GM12878 (cell line): ENCODE measurements at regions not wholly inside any gene's neighbourhood (a gene's known extent, or its start where the extent isn't known, plus 50 kb on each side); places are given as distances from the start of the nearest gene placed in this dataset.

ENCODE experiments used
- ATAC-seq: fragments of 200-7000 bp; cut with Tn5 transposase; 3 replicates; pipeline ENCODE4 v1.9.1; 2020; ENCODE audit warnings: mild to moderate bottlenecking, moderate library complexity
- BruUV-seq: library from RNA; stranded (reverse); fragments of 400-500 nt; replicated peaks from 2 replicates; lab custom pipeline; 2021; lab: Mats Ljungman, UMichigan
- CTCF ChIA-PET: fragments of 300-600 bp; sonication (Branson Sonifier 250); formaldehyde crosslinking; extraction: SDS; loops from one replicate; lab custom pipeline; 2021; ENCODE audit warnings: inconsistent platforms; lab: Yijun Ruan, JAX
- POLR2A ChIA-PET: fragments of 350-600 bp; formaldehyde crosslinking; extraction: SDS; loops from one replicate; lab custom pipeline; 2021; ENCODE audit warnings: inconsistent platforms; lab: Charles Lee
- RAD21 ChIA-PET: fragments of 300-600 bp; sonication (Branson Sonifier 250); formaldehyde crosslinking; loops from one replicate; lab custom pipeline; 2023; ENCODE audit warnings: antibody characterized with exemption; ENCODE audit not compliant: unreplicated experiment; lab: Charles Lee
- SMC1A ChIA-PET: fragments of 300-600 bp; sonication (Branson Sonifier 250); formaldehyde crosslinking; loops from one replicate; lab custom pipeline; 2023; ENCODE audit not compliant: unreplicated experiment, uncharacterized antibody; lab: Charles Lee
- DNase-seq: peaks from one replicate; pipeline ENCODE4 v3.0.0-alpha.2; 2011; ENCODE audit warnings: low read depth, low spot score
- FAIRE-seq: peaks from 3 replicates; lab custom pipeline; 2011; peaks lifted over from hg19 to GRCh38; lab: Jason Lieb, UNC
- H2AFZ ChIP-seq: 2 replicates; pipeline ENCODE4 v1.6.0; 2011; ENCODE audit warnings: low read depth, low read length, control low read depth; ENCODE audit not compliant: control insufficient read depth
- H3K27ac ChIP-seq: 2 replicates; pipeline ENCODE4 v1.5.1; 2011; ENCODE audit warnings: control low read depth; ENCODE audit not compliant: control insufficient read depth, insufficient read depth
- H3K27me3 ChIP-seq, 2 experiments: replicated peaks in 1 of 2; 2 replicates each; pipeline versions ENCODE4 v1.6.0 to v1.6.1; 2011; ENCODE audit warnings: low read length in 1 of 2; ENCODE audit not compliant: control insufficient read depth in 2 of 2, insufficient read depth in 2 of 2
- H3K36me3 ChIP-seq, 2 experiments: 2 replicates each; pipeline ENCODE4 v1.5.1; 2011; ENCODE audit warnings: low read length in 1 of 2; ENCODE audit not compliant: control insufficient read depth in 2 of 2, insufficient read depth in 2 of 2
- H3K4me1 ChIP-seq: 2 replicates; pipeline ENCODE4 v1.6.1; 2011; ENCODE audit warnings: mild to moderate bottlenecking, low read length, moderate library complexity, mixed read lengths; ENCODE audit not compliant: control insufficient read depth, insufficient read depth
- H3K4me2 ChIP-seq: 2 replicates; pipeline ENCODE4 v1.6.0; 2011; ENCODE audit warnings: control low read depth; ENCODE audit not compliant: control insufficient read depth, insufficient read depth
- H3K4me3 ChIP-seq: fragments of 200-600 bp; sonication (generic); 2 replicates; pipeline ENCODE4 v1.5.1; 2016
- H3K79me2 ChIP-seq: 2 replicates; pipeline ENCODE4 v1.6.0; 2011; ENCODE audit warnings: low read length; ENCODE audit not compliant: control insufficient read depth, insufficient read depth
- H3K9ac ChIP-seq: 2 replicates; pipeline ENCODE4 v1.8.0; 2011; ENCODE audit warnings: low read length, control low read depth, mixed read lengths; ENCODE audit not compliant: control insufficient read depth, insufficient read depth
- H3K9me3 ChIP-seq: replicated peaks from 3 replicates; pipeline ENCODE4 v1.5.1; 2011; ENCODE audit warnings: mild to moderate bottlenecking, low read length; ENCODE audit not compliant: control insufficient read depth, insufficient read depth
- H4K20me1 ChIP-seq: 2 replicates; pipeline ENCODE4 v1.6.0; 2011; ENCODE audit not compliant: control insufficient read depth, insufficient read depth
- CHD1 ChIP-seq: IDR thresholded peaks from 2 replicates; pipeline ENCODE4 v1.6.1; 2012; ENCODE audit warnings: low read depth, low read length, improper control_type of control experiment
- CUX1 ChIP-seq: IDR thresholded peaks from 2 replicates; pipeline ENCODE4 v1.6.1; 2012; ENCODE audit warnings: improper control_type of control experiment, low read depth, low read length; ENCODE audit not compliant: insufficient replicate concordance
- E2F8 ChIP-seq: fragments of 450-650 bp; IDR thresholded peaks from 2 replicates; pipeline ENCODE4 v1.6.1; 2018; ENCODE audit warnings: mild to moderate bottlenecking, low read depth, moderate library complexity; ENCODE audit not compliant: partially characterized antibody
- E4F1 ChIP-seq: fragments of 450-650 bp; IDR thresholded peaks from 2 replicates; pipeline ENCODE4 v1.6.1; 2018; ENCODE audit warnings: borderline replicate concordance, mild to moderate bottlenecking; ENCODE audit not compliant: partially characterized antibody
- HDGF ChIP-seq: fragments of 450-650 bp; IDR thresholded peaks from 2 replicates; pipeline ENCODE4 v1.6.1; 2016; ENCODE audit warnings: antibody characterized with exemption
- JUND ChIP-seq: IDR thresholded peaks from 2 replicates; pipeline ENCODE4 v1.6.1; 2012; ENCODE audit warnings: low read depth, mild to moderate bottlenecking, low read length, improper control_type of control experiment, moderate library complexity
- LARP7 ChIP-seq: fragments of 450-650 bp; IDR thresholded peaks from 2 replicates; pipeline ENCODE4 v1.6.1; 2017; ENCODE audit warnings: mild to moderate bottlenecking
- MTA2 ChIP-seq: fragments of 450-650 bp; IDR thresholded peaks from 2 replicates; pipeline ENCODE4 v1.6.1; 2016; ENCODE audit warnings: low read depth, mild to moderate bottlenecking, moderate library complexity
- PML ChIP-seq: IDR thresholded peaks from 2 replicates; pipeline ENCODE4 v1.6.1; 2012; ENCODE audit warnings: low read length, inconsistent platforms
- SIX5 ChIP-seq: IDR thresholded peaks from 2 replicates; pipeline ENCODE4 v1.6.1; 2011; ENCODE audit warnings: mild to moderate bottlenecking, low read depth, low read length, moderate library complexity; ENCODE audit not compliant: severe bottlenecking
- SUZ12 ChIP-seq: fragments of 200-600 bp; sonication (generic); IDR thresholded peaks from one replicate; pipeline ENCODE4 v1.6.1; 2018; ENCODE audit warnings: antibody characterized with exemption, mild to moderate bottlenecking; ENCODE audit not compliant: unreplicated experiment
- ZNF217 ChIP-seq: fragments of 450-650 bp; IDR thresholded peaks from 2 replicates; pipeline ENCODE4 v1.6.1; 2017; ENCODE audit warnings: antibody characterized with exemption, mild to moderate bottlenecking
- WGBS: methylation state at CpG from one replicate; pipeline ENCODE4 v1.1.6; 2016; ENCODE audit warnings: low lambda C conversion rate; ENCODE audit not compliant: insufficient replicate concordance, insufficient coverage; ENCODE audit errors: missing lambda C conversion rate; 5-methylcytosine and 5-hydroxymethylcytosine counted together
- in situ Hi-C: fragments of 300-500 bp; cut with MboI; formaldehyde crosslinking; loops from 9 replicates; pipeline ENCODE4 v1.14.3; 2018; ENCODE audit warnings: mixed read lengths
- intact Hi-C: fragments of 100-400 bp; cut with micrococcal nuclease; formaldehyde crosslinking; loops from one replicate; pipeline ENCODE4 v1.14.2; 2022; ENCODE audit not compliant: unreplicated experiment

GRCh38 chr1:21385022-21385421 is 54.9 kb upstream of the NBPF3 start:
- Histone ChIP-seq H2AFZ (no peak overlapping the region), H3K9me3 (peaks cover 3% of the 10 kb centered on the region; the same call in 2 of the 3 replicates), H3K36me3 (no peaks in the 10 kb centered on the region), H3K9ac (no peak overlapping the region), H3K27ac (no peak overlapping the region), H3K79me2 (no peaks in the 10 kb centered on the region), H3K4me2 (no peak overlapping the region), H3K27me3 (no peaks in the 10 kb centered on the region; a peak in 1 of 4 replicates), H3K4me3 (no peak overlapping the region), H4K20me1 (no peaks in the 10 kb centered on the region), H3K4me1 (peaks cover 13% of the 10 kb centered on the region)
- DNase-seq (no peak), ATAC-seq (no peak), FAIRE-seq (no peak)
- ChIA-PET POLR2A (interaction anchor here (1.0 kb wide), 1 partner anchor 21 kb away, joined by 3 read pairs; no protein-coding TSS in a partner anchor), SMC1A (interaction anchor here (0.9 to 1.6 kb wide), 4 partner anchors 10 to 130 kb away, joined by 3 to 8 read pairs (median 4); no protein-coding TSS in a partner anchor), CTCF (interaction anchor here (1.0 to 1.6 kb wide), 2 partner anchors 15 to 17 kb away, joined by 3 to 4 read pairs; no protein-coding TSS in a partner anchor), RAD21 (interaction anchor here (1.6 kb wide), 1 partner anchor 25 kb away, joined by 3 read pairs; no protein-coding TSS in a partner anchor)
- intact Hi-C loops (no loop called here), in situ Hi-C loops (no loop called here)
- 89% methylated on average over 10 of the region's 10 CpGs for WGBS
- BruUV-seq, result no TSS peak
- TF ChIP-seq CUX1 (no peak), SUZ12 (no peak), SIX5 (no peak), LARP7 (no peak), JUND (no peak), PML (no peak), ZNF217 (no peak), E4F1 (no peak), MTA2 (no peak), E2F8 (no peak), HDGF (no peak), CHD1 (no peak)
